Fibroblast of skin of scalp (primary cell): ENCODE measurements at regions not wholly inside any gene's neighbourhood (a gene's known extent, or its start where the extent isn't known, plus 50 kb on each side); places are given as distances from the start of the nearest gene placed in this dataset.

Source experiments
- DNase-seq: peaks from one replicate; pipeline ENCODE4 v3.0.0-alpha.2; 2013

DNA sequence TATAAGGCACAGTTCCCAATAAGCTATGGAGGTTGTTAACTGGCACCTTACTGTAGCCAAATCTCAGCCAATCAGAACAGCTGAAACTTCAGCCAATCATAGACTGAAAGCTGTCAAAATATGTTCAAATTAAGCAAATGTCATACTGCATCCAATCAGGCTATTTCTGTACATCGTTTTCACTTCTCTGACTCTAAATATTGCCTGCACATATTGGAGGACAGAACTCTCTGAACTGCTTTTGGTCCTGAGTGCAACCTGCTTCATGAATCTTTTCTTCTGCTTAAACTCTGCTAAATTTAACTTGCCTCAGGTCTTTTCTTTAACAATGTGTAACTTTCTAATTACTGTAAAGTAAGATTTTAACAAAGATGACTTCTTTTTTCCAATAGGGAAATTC, 1198.9 kb upstream of the PCDH7 start:
- DNase-seq = no peak

DNA sequence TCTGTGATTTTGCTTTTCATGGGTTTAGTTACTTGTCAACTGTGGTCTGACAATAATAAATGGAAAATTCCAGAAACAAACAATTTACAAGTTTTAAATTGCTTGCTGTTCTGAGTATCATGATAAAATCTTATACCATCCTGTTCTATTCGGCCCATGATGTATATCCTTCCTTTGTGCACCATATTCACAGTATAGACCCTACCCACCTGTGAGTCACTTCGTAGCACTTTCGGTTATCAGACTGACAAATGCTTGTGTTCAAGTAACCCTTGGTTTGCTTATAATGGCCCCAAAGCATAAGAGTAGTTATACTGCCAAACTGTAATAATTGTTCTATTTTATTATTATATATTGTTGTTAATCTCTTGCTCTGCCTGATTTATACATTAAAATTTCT, 1183.4 kb upstream of the PCDH7 start:
- DNase-seq = no peak

DNA sequence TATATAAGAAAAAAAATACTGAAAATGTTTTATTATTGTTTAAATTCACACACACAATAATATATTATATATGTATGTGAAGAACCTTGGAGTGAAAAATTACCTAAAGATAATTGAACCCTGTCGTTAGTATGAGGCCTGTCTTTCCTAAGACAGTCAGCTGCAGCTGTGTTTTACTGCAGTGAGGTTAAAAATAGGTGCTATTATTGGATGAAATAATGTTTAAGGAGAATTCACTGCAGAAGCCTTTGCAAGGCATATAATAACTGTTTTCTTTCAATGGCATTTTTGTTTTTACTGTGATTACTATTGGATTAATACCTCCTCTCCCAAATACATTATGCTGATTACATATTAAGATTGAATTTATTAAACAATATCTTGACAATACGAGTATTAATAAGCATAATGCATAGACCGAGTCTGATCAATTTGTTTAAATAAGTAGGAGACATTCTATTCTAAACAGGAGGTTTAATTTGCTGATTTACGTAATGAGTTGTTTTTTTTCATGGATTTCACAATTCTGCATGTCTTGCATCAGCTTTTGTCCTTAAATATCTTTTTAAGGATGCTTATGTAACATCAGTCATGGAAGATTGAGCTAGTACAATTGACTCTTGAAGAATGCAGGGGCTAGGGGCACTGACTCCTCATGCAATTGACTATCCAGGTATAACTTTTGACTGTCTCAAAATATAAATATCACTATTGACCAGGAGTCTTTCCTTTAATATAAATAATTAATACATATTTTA, 1181.1 kb upstream of the PCDH7 start:
- no peak for DNase-seq

DNA sequence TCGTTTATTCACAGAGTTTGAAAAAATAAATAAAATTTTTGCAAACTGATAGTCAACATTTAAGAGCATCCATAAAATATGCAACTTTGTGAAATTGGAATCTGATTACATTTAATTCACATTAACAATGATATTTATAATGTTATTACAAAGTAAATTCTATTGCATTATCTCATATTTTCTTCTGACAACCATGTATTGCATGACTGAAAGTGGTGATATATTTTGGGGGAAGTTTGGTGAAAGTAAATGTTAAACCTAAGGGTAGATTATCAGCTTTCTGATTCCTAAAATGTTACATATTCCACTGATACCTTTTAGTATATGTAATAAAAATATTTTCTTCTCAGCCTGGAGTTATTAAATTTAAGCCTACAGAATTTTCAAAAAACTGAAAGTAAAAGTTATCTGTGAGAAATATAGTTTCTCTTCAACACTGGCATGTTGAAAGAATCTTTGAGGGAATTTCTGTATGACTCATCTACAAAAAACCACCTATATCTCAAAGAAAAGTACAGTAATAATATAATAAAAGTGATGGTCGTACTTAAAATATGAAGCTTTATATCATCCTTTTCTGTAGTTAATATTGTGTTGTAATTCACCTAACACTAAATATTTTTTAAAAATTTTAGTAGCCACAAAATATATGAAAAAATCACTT, 1179.6 kb upstream of the PCDH7 start:
- DNase-seq = peak; percentile 2

DNA sequence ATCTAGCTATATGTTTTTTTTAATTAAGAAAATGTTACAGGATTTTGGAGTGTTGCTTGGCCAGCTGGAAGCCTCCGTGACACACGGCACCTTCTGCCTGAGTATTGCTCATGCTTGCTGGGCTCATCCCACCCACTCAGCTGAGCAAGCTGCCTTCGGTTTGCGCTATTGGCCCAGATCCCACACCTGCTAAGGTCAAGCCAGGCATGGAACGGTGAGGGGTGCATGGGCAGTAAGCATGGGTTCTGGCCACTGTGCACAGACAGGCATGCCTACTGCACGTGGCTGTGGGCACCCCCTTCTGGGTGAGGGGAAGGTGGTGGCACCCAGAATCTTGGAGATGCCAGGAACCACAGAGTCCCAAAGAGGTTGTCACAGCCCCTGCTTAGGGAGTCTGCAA, 1178.4 kb upstream of the PCDH7 start:
- no peak for DNase-seq

DNA sequence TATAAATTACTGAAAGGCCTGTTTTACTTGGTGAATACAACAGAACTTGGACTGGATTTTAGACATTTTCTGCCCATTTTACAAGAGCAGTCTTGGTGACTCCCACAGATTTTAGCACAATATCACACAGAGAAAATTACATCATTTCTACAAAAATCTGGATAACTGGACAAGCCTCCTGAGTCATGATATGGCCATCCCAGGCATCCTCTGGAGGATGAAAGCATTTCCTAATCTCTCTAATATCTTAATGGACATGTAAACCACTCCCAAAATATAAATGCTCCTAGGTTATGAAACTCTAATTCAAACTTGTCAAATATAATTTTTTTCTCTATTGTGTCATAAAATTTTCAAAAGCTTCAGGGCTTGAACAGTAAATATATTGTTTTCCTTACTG, 1170.8 kb upstream of the PCDH7 start:
- DNase-seq = peak; percentile 37

DNA sequence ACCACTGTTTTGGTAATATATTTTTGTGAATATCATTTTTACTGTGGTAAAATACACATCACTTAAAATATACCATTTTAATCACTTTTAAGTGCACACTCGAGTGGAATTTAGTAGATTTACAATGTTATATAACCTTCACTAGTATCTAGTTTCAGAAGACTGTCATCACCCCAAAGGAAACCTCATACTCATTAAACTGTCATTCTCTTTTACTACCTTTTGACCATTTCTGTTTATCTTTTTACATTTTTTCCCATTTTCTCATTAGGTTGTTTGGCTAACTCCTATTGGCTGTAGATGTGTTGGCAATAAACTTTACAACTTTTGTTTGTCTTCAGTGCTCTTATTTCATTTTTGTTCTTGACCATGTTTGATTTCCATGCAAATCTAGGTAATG, 1168.3 kb upstream of the PCDH7 start:
- DNase-seq = no peak

DNA sequence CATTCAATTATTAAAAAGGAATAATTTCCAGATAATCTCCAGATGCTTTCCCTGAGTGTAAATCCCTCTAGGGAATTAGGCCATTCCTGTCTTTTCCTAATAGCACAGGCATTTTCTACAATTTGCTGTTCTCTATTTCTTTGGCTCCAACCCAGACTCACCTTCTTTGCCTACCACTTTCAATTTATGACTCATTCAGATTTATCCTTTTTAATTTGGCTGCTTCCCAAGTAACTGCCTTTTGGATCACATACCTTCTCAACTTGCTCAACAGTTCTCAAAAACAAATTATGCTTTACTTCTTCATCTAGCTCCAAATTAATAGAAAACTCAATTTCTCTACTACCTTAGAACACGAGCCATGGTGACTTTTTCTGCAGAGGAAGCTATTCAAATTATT, 1166.3 kb upstream of the PCDH7 start:
- DNase-seq = peak; percentile 2

DNA sequence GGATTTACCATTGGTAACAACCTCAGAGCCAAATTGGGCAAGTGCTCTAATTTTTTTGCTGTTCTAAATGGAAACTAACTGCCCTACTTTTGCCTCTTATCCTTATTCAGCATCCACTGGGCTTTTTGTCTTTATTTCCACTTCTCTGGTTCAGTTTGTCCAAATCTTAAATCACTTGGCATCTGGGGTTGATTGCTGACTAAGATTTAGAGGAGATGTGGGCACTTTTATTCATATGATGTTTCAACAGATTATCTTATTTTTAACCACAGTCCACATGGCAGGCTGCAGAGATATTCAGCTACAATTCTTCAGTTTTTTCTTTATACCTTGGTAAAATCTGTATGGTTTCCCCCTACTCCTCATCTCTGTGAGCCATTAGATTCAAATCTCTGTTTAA, 1161.4 kb upstream of the PCDH7 start:
- no peak for DNase-seq

DNA sequence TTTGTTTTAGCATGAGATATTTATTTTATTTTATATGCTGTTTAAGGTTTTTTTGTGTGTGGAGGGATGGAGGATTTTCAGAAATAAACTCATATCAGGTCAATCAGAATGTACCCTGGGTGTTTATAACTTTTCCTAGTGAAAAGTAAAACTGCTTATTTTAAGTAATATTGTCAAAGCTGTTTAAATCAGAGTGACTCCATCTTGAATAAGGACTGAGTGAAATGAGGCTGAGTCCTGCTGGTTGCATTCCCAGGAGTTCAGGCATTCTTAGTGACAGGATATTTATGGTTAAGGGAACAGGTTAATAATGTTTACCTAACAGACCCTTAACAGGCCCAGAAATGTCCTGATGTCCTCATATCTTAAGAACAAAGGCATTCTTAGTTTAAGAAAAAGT, 1160.9 kb upstream of the PCDH7 start:
- DNase-seq = no peak

DNA sequence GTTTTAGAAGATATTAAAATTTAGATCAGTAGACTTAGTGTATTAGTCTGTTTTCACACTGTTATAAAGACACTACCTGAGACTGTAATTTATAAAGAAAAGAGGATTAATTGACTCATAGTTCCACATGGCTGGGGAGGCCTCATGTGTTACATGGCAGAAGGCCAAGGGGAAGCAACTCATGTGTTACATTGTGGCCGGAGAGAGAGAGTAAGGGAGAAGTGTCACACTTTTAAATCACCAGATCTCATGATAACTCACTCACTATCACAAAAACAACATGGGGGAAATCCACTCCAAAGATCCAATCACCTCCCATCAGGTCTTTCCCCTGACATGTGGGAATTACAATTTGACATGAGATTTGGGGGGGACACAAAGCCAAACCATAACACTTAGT, 1159.7 kb upstream of the PCDH7 start:
- DNase-seq = no peak

DNA sequence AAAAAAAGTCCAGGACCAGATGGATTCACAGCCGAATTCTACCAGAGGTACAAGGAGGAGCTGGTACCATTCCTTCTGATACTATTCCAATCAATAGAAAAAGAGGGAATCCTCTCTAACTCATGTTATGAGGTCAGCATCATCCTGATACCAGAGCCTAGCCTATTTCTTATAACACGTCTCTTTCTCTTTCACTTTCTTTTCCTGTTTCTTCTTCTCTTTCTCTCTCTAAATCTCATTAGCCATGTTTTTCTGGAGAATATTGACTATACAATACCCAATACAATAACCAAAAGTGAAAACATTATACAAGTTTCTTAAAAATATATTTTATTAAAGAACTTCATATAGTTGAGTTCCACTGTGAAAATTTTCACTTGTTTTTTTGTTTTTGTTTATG, 1154.9 kb upstream of the PCDH7 start:
- no peak for DNase-seq

DNA sequence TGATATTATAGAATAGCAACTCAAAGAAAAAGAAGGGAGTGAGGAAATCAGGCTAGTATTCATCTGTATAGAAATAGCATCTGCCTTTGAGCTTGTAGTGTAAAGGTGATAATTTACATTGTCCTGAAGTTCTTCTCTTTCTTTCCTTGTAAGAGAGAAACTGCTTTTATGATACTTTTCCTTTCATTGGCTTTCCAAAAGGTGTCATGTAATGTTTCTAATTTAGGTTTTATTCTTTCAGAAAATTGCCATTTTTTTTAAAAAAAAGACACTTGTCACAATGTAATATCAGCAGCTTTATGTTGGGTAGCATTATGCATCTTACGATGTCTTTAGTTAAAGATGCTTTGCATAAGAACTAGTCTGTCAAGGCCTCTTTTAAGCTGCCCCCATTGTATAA, 1153.8 kb upstream of the PCDH7 start:
- no peak for DNase-seq

DNA sequence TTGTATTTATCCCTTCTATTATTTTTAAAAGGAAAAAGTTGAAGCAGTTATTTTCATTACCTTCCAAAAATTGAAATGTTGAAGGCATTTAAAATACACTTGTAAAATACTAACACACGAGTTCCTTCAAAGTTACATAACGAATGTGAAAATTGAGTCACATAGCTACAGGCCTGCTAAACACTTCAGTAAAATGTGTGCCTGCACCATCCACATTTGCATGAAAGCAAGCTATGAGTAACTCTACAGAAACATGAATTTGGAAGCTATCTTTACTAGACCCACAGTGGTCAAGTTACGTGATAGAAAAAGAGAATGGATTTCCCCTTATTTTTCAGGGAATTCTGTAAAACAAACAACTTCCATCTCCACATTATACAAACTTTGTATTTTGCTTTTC, 1148.8 kb upstream of the PCDH7 start:
- DNase-seq = no peak

DNA sequence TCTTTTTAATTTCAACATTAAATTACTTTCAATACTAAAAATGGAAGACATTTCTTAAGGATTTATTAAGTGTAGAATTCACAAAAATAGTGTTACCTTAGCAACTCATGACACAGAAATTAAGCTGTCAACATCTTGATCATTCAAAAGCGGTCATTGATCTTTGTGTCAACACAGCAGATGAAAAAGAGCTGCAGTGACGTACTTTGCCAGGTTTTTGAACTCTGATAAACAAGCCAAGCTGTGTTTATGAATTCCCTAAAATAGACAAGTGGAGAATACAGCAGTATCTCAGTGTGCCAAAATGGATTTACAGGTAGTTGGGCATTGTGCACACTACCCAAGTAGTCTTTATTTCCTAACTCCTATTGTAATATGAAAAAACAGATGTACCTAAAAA, 1141.8 kb upstream of the PCDH7 start:
- no peak for DNase-seq

DNA sequence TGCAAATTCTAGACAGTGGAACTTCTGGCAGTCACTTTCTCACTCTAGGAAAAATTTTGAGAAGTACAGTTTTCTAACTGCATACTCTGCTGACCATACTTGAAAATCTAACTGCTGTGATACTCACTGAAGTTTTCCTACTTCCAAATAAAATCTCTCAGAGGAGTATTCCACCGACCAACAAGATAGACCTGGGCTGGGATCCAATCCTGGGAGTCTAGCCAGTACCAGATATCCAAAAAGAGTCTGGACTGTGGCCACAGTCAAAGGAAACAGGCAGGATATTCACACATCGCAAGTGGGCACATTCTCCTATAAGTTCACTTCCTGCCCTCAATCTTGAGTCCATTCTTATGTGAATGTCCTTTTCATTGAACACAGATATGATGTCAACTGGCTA, 1138.7 kb upstream of the PCDH7 start:
- DNase-seq = peak; percentile 3

DNA sequence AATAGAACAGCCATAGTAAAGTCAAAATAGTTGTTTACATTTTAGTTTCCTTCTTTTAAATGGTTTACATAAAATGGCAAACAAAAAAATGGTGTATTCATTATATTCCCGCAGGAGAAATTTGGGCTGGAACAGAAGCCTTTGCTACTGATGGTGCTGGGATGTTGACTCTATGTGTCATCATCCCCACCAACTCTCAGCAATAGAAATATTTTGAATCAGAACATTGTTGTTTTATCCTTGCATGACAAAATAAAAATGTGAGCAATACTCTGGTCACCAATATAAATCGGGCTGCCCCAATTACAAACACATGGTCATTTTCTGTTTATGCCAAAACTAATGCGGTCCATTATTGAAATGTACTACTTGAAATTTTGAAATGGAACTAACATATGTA, 1131.6 kb upstream of the PCDH7 start:
- peak; percentile 28 for DNase-seq

DNA sequence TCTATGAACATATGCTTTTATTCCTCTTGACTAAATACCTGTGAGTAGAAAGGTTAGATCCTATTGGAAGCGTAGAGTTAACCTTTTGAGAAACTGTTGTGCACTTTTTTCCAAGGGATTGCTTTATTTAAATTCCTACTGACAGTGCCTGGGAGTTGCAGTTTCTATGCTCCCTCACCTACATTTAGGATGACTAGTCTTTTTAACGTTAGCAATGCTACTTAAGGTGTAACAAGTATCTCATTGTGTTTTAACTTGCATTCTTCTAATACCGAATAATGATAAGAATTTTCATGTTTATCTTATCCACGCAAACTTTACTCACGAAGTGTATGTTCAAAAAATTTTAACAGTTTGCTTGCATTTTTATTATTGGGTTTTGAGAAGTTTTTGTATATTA, 1123.9 kb upstream of the PCDH7 start:
- DNase-seq = no peak

DNA sequence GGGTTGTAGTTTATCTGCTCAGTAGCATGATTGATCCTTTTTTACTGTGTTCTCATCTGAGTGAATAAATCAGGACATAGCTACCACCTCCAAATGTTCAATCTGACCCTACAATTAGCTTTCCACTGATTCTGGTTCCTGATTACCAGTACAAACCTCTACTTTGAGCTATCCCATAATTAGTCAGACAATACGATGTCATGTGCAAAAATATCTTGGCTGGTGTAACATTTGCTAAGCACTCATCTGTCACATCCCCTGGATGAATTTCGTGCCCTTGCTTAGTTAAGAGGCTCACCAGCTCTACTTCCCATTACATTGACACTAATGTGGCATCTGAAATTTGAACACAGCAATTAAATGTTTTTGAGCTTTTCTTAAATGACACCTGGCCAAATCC, 1101.0 kb upstream of the PCDH7 start:
- no peak for DNase-seq

DNA sequence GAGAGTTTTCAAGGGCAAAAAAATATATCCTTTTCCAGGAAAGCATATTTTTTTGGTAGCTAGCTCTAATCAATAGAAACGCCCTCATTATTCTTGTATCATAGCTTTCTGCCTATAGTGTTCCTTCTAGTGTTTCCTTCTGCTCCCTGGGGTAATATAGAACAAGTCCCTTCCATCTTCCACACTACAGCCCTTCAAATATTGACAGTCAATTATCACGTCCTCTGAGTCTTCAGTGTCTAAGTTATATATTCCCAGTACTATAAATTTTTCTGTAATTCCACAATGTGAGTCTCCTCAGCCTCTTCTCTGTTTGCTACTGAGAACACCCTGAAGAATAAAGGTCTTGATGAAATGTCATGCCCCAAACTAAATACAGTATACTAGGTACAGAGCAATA, 1088.0 kb upstream of the PCDH7 start:
- DNase-seq = no peak

DNA sequence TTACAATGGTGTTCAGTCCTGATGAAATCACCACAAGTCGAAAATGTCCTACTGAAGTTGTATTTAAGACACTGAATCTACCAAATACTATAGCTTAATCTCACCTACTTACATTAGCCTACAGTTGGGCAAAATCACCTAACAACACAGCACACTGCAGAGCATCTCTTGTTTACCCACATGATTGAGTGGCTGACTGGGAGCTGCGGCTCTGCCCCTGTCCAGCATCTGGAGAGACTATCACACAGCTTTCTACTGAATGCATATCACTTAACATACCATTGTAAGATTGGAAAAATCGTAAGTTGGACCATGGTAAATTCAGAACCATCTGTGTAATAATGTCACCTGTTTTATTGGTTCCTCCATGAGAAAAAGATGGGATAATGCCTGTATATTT, 1083.2 kb upstream of the PCDH7 start:
- DNase-seq = no peak

DNA sequence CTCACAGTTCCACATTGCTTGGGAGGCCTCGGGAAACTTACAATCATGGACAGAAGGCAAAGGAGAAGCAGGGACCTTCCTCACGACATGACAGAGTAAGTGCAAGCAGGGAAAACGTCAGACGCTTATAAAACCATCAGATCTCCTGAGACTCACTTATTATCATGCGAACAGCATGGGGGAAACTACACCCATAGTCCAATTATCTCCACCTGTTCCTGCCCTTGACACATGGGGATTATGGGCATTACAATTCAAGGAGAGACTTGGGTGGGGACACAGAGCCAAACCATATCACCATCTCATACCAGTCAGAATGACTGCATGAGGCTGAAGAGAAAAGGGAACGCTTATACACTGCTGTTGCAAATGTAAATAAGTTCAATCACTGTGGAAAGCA, 1066.9 kb upstream of the PCDH7 start:
- DNase-seq = no peak

DNA sequence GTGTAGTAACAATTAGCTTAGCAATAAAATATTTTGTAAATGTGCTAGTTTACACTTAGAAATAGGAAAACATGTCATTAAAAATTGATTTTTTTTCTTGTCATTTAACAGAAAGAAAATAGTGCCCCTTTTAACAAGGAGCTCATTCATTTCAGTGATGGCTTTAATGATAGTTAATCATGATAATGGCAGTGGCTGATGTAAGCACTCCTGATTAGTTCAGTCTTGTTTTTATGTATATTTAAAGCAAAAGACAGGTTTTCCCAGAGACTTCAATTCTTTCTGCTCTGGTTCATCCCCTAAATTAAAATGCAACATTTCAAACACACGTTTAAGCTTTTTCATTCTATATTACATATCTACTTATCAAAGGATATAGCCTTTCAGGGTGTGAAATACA, 1039.5 kb upstream of the PCDH7 start:
- no peak for DNase-seq

DNA sequence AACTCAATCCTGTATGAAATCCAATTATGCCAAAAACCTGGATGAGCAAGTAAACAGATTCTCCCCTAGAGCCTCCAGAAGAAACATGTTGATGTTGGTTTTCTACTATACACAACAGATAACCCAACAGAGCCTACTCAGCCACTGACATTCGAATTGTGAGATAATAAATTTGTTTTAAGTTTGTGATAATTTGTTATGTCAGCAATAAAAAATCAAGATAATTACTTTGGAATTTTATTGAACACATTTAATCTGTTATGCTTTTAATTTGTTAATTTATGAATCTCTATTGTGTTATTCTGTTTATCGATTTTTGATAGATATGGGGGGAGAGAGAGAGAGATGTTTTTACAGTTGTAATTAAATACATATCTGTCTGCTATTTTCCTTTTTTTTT, 1016.1 kb upstream of the PCDH7 start:
- DNase-seq = no peak

DNA sequence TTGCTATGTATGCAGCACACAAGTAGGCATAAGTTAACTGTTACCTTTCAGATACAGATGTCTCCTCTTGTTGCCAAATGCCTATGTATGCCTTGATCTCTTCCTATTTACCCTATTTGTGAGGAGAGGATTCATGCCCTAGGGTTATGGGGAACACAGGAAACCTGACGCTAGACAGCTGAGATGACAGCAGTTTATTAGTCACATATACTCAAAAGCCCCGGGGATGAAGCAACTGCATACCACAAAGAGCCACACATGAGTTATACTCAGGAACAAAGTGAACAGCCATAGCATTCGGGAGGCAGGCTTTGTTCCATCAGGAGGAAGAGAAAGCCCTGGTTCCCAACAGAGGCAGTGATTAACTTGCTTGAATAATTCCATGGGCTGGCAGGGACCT, 1011.7 kb upstream of the PCDH7 start:
- DNase-seq = peak; percentile 33
